AG08396 (cell line): ENCODE measurements at regions not wholly inside any gene's neighbourhood (a gene's known extent, or its start where the extent isn't known, plus 50 kb on each side); places are given as distances from the start of the nearest gene placed in this dataset.
"Not testable (repeated sequence)": the region's sequence is repeated elsewhere in the genome, so short reads cannot be mapped to it uniquely, and the experiment has no call there.

Source experiments
- DNase-seq: peaks from one replicate; pipeline ENCODE4 v3.0.0; 2012; ENCODE audit warnings: low spot score, mixed read lengths

DNA sequence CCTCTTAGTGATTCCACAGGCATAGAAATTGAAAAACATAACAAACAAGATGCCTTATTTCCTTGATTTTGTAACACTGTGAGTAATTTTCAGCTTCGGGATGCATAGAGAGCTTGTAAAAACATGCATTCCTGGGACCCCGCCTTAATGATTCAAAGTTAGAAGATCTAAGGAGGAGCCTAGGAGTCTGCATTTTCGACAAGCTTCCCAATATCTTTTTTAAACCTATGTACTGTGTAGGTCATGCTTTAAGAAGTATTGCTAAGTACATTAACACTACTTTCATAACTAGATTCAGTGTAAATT, 109.8 kb upstream of the ZNF516 start:
- DNase-seq: no peak

- DNase-seq: no peak
These were observed 109.3 kb upstream of the ZNF516 start for GRCh38 chr18:76604108-76604934.

DNA sequence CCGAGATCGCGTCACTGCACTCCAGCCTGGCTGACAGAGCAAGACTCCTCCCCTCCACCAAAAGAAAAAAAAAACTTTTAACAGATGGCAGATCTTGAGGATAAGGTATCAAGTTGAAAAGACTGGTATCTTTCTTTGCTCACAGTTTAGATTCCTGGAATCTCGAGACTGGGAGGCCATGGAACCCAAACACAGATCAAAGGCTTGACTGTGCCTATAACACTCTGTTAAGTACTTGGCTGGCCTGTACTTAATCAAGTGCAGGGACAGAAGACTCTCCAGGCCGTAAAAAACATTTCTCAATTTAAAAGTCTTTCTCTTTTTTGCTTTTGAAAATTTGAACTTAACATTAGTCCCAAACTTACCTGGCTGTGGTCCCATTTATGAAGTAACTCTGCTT, 107.1 kb upstream of the ZNF516 start:
- no peak for DNase-seq

GRCh38 chr18:76600076-76600475, 105.0 kb upstream of the ZNF516 start:
- not testable (repeated sequence) for DNase-seq

DNA sequence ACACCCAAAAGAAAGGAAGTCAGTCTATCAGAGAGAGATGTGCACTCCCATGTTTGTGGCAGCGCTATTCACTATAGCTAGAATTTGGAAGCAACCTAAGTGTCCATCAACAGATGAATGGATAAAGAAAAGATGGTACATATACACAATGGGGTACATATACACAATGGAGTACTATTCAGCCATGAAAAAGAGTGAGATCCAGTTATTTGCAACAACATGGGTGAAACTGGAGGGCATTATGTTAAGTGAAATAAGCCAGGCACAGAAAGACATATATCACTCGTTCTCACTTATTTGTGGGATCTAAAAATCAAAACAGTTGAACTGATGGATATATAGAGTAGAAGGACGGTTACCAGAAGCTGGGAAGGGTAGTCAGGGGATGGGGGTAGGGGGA, 99.9 kb upstream of the ZNF516 start:
- DNase-seq: no peak

DNA sequence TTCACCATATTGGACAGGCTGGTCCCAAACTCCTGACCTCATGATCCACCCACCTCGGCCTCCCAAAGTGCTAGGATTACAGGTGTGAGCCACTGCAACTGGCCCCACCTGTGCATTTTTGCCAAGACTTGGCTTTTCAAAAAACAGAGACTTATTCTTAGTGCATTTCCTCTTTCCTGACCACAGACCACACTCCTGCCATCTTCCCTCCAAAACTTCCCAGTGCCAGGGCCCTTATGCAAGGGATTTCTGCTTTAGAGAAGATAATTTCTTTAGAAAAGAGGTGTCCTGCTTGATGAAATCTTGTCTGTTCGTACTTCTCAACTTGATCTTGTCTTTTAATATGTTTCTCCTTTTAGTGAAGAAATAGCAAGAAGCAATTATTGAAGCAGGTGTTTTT, 98.8 kb upstream of the ZNF516 start:
- no peak for DNase-seq

DNA sequence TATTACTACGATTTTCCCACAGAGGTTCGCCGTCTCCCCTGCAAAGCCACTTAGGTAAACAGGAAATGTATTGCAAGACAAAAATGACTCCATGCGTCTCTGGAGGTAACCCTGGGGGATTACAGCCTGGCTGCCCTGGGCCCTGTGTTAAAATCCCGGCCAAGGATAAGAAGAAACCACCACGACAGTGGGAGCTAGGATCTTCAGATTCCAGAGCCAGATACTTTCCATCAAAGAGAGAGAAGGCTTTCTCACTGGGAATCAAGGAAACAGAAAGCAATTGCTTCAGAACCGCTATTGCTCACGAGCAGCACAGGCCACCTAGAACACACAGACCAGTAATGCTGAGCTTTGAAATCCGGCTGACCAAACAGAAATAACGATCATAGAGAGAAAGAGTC, 97.9 kb upstream of the ZNF516 start:
- DNase-seq: no peak

DNA sequence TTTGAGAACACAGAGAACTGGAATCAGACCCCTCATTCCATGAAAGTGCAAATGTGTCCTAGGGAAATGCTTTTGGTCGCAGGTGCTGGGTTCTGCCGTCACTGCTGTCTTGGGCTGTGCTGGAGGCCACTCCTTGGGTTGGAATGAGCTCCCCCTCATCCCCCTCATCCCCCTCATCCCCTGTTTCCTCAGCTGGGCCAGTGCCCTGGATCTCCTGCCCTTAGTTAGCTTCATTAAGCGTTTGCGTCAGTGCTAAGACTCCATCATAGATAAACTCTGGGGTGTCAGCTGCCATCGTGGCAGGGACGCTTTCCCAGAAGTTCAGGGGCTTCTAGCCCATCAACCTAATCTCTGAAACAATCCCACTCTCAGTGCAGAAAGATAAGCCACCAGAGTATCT, 97.1 kb upstream of the ZNF516 start:
- no peak for DNase-seq

GRCh38 chr18:76589866-76590265, 94.8 kb upstream of the ZNF516 start:
- no peak for DNase-seq

GRCh38 chr18:76589316-76589715, 94.3 kb upstream of the ZNF516 start:
- no peak for DNase-seq

- no peak for DNase-seq
These were observed 93.7 kb upstream of the ZNF516 start for GRCh38 chr18:76588601-76589226.

DNA sequence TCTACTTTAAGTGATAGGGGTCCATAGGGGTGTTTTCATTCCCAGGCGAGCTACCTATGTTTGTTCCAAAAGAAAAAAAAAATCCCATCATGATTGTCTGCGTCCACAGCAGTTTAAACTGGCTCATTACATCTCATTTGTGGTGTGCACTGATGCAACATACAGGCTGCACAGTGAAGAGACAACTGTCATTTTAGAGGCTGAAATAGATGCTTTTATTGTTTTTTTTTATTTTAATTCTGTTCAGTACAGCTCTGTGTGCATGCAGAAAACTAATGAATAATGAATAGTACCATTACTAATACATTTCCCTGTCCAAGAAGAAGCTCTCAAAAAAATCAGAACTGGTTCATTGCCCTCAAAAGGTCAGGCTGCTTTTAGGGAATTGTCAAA, 92.8 kb upstream of the ZNF516 start:
- DNase-seq: no peak

- DNase-seq: no peak
These were observed 92.3 kb upstream of the ZNF516 start for GRCh38 chr18:76587147-76587878.

DNA sequence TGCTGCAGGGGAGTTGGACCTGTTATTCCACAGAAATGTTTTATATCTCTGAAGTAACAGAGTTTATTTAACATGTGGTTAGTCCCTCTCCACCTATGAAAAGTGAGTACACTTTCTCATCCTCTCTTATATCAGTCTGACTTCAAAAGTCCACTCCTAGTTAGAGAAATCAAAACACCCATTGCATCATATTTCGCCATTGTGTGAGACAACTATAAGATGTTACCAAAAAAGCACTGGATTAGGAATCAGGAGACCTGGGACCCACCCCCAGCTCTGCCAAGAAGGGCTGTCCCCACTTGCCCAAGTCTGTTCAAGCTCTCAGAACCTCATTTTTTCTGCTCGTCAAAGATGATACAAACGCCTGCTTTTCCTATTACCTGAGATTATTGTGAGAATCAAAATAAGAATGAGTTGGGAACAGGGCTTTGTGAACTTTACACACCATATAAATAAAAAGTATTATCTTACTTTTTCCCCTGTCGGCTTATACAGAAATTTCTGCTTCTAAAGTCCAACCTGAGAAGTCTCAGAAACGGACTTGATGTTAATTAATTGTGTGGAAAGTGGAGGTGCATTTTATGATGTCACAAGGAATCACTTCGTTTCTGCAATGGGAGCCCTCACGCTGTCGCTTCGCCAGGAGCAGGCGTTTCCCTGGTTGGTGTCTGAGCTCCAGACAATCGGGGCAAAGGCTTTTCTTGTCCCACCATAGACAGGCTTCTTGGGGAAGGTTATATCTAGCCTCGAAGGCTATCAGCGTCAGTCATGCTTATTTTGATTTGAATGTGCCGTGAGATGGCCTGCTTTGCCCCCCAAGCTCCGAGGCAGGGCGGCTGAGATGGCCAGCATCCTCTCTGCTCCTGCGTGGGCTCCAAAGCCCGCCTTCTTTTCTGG, 89.6 kb upstream of the ZNF516 start:
- no peak for DNase-seq

DNA sequence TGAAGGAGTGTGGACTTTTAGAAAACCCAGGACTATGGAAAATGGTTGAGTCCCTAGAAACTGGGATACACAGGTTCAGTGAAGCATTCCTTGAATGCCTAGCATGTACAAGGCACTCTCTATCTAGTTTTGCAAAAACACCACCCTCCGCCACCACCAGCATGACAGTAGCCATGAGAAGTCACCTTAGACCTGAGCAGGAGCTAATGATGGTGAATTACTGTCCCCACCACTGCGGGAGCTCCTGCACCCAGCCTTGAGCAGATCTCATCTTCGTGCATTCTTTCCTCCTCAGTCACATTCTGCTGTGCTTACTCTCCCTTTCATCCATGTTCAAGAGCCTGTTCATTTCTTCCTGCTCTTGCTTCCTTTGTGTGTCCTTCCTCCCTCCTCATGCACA, 86.2 kb upstream of the ZNF516 start:
- no peak for DNase-seq

GRCh38 chr18:76580288-76580962, 85.4 kb upstream of the ZNF516 start:
- no peak for DNase-seq

- DNase-seq: no peak
These were observed 84.3 kb upstream of the ZNF516 start for GRCh38 chr18:76579301-76579695.

- no peak for DNase-seq
These were observed 83.7 kb upstream of the ZNF516 start for GRCh38 chr18:76578571-76579300.

DNA sequence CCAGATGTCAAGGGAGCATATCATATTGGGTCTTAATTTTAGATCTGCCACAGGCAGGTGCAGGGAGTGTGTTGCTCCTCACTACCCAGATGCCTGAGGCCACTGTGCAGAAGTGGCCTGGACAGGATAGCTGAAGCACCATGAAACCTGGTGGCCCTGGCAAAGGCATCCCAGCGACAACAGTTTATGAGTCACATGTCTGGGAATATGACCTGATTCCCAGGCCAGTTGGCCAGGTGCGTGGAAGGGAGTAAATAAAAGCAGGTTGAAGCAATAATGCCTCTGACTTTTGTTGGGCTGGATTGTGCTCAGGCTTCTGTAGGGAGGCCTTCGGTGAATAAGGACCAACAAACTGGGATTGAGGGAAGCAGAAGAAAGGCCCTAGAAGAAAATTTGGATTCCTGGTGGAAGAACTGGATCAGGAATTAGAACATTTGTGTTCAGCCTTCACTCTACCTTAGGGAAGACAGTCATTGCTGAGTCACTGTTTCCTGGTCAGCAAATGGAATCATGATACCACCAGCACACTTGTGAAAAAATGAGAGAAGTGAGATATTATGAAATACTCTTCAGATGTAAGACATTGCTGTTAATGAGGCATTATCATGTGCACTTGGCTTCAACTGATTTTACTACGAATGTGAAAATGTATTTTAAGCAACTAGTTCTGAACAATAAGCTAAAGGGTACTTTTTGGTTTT, 78.4 kb upstream of the ZNF516 start:
- DNase-seq: peak; percentile 51

DNA sequence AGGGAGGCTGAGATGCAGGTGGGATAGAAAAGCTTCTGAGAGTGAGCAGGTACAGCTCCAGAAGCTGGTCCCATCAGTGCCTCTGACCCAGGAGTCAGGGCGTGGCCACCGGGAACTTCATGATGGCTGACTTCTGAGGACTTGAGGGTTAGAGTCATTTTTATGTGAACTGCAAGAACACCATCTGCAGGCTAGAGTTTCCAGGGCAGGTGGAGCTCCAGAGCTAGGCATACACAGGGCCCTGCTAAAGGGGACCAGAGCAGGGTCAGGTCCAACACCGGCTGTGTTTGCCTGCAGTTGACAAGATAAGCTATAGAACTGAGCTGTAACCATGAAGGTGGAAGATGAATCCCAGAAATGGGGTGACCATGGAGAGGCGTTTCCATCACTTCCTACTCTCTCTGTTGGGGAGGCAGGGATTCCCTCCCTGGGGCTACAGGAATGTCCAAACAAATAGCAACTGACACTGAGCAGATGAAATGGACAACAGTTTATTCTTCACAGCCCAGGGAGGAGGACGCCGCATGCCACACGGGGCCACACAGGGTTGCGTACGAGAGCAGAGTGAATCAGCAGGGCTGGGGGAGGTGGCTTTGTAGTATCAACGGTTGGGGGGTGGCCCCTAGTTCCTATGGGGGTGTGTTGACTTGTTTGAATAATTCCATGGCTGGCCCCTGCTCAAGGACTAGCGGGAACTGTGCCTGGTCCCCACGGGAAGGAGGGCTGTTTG, 77.6 kb upstream of the ZNF516 start:
- no peak for DNase-seq
